ENCODE measurements at regions not wholly inside any gene's neighbourhood (a gene's known extent, or its start where the extent isn't known, plus 50 kb on each side); places are given as distances from the start of the nearest gene placed in this dataset.

GRCh38 chr7:153444641-153445040, 607.6 kb upstream of the DPP6 start:
- in situ Hi-C loops (cut with MboI; ENCODE audit: low sequenced_read_pairs, unreplicated experiment), result no loop called here
- no peak for DNase-seq (ENCODE audit: low spot score)
- TF ChIP-seq, protein P1, sequence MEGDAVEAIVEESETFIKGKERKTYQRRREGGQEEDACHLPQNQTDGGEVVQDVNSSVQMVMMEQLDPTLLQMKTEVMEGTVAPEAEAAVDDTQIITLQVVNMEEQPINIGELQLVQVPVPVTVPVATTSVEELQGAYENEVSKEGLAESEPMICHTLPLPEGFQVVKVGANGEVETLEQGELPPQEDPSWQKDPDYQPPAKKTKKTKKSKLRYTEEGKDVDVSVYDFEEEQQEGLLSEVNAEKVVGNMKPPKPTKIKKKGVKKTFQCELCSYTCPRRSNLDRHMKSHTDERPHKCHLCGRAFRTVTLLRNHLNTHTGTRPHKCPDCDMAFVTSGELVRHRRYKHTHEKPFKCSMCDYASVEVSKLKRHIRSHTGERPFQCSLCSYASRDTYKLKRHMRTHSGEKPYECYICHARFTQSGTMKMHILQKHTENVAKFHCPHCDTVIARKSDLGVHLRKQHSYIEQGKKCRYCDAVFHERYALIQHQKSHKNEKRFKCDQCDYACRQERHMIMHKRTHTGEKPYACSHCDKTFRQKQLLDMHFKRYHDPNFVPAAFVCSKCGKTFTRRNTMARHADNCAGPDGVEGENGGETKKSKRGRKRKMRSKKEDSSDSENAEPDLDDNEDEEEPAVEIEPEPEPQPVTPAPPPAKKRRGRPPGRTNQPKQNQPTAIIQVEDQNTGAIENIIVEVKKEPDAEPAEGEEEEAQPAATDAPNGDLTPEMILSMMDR (IDR thresholded peaks at IDR 0.05; ENCODE audit: borderline replicate concordance, control extremely low read depth, extremely low read depth, insufficient read depth, missing control alignments), result no peak

DNA sequence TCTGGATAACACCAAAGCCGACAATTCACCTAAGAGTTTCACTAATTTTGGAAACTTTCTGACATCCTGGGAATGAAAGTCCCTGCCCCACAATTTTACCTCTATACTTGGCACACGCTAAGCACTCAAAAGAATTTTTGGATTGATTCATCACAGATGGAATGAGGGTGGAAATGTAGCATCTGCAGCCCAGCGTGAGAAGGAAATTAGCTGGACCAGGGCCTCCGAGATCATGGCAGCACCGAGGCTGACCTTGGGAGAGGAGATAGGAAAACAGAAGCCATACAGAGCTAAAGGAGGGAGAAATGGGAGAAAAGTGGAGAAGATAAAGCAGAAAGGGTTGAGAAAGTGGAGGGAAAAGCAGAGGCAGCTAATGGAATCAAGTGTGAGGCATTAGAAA, 606.6 kb upstream of the DPP6 start:
- DNase-seq (ENCODE audit: low spot score), result no peak
- in situ Hi-C loops (cut with MboI; ENCODE audit: low sequenced_read_pairs, unreplicated experiment), result no loop called here
- TF ChIP-seq, protein P1 (IDR thresholded peaks at IDR 0.05; ENCODE audit: borderline replicate concordance, control extremely low read depth, extremely low read depth, insufficient read depth, missing control alignments), result no peak

DNA sequence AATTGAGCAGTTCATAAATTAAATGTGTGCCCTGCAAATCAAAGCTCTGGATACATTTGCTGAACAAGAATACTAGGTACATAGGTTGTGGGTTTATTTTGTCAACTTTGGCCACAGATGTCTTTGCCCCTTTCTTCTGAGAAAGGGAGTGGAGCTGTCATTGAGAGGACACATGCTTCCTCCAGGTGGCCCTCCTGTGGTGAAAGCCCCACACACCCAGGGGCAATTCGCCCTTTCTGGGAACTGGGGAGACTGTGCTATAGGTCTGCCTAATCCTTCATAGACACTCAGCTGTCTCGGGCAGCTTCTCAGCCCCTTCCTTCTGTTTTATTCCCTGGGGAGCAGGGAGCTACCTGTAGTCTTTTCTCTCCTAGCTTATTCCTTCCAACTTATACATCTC, 605.7 kb upstream of the DPP6 start:
- TF ChIP-seq, protein P1 (IDR thresholded peaks at IDR 0.05; ENCODE audit: borderline replicate concordance, control extremely low read depth, extremely low read depth, insufficient read depth, missing control alignments), result no peak
- in situ Hi-C loops (cut with MboI; ENCODE audit: low sequenced_read_pairs, unreplicated experiment), result no loop called here
- no peak for DNase-seq (ENCODE audit: low spot score)

DNA sequence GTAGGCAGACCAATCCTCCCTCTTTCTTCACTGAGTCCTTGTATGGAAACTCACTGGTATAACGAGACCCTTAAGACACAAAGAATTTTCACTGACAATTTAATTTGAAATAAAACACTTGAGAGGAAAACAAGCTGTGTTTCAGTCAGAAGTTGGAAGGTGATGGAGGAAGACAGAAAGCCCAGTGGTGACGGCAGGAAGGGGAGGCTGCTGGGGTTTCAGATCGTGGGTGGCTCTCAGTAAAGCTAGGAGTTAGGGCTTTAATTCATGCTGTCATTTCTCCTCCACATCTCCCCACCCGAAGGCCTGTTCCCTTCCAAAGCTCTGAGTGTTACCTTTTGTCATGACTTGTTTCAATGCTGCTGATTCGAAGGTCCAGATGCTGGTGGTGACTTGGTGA, 605.2 kb upstream of the DPP6 start:
- in situ Hi-C loops (cut with MboI; ENCODE audit: low sequenced_read_pairs, unreplicated experiment), result no loop called here

GRCh38 chr7:153452661-153453060, 599.5 kb upstream of the DPP6 start:
- no peak for DNase-seq (ENCODE audit: low spot score)
- TF ChIP-seq, protein P1 (IDR thresholded peaks at IDR 0.05; ENCODE audit: borderline replicate concordance, control extremely low read depth, extremely low read depth, insufficient read depth, missing control alignments), result no peak
- in situ Hi-C loops (cut with MboI; ENCODE audit: low sequenced_read_pairs, unreplicated experiment), result no loop called here

More for the DNA sequence above, 605.2 kb upstream of the DPP6 start:
- TF ChIP-seq, protein P1 (IDR thresholded peaks at IDR 0.05; ENCODE audit: borderline replicate concordance, control extremely low read depth, extremely low read depth, insufficient read depth, missing control alignments), result no peak
- DNase-seq (ENCODE audit: low spot score), result no peak

GRCh38 chr7:153454306-153454705, 597.9 kb upstream of the DPP6 start:
- in situ Hi-C loops (cut with MboI; ENCODE audit: low sequenced_read_pairs, unreplicated experiment), result no loop called here
- TF ChIP-seq, protein P1 (IDR thresholded peaks at IDR 0.05; ENCODE audit: borderline replicate concordance, control extremely low read depth, extremely low read depth, insufficient read depth, missing control alignments), result no peak
- no peak for DNase-seq (ENCODE audit: low spot score)

DNA sequence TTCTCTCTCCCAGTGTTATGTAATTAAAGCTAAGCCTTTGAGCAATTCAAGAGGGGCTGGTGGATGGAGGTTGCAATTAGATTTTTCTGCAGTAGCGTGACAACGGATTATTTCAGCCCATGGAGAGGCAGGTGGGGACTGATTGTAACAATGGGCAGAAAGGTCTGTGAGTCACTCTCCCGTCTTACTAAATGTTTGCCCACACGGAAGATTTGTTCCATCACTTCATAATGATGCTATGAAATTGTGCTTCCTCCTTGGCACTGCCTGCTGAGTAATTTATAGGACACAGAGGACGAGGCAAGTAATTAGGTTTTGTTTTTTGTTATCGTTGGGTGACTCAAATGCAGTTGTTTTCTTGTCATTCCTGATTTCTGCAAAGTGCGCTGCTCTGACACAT, 594.5 kb upstream of the DPP6 start:
- TF ChIP-seq, protein P1 (IDR thresholded peaks at IDR 0.05; ENCODE audit: borderline replicate concordance, control extremely low read depth, extremely low read depth, insufficient read depth, missing control alignments), result no peak
- in situ Hi-C loops (cut with MboI; ENCODE audit: low sequenced_read_pairs, unreplicated experiment), result no loop called here
- no peak for DNase-seq (ENCODE audit: low spot score)
